ENCODE measurements at regions not wholly inside any gene's neighbourhood (a gene's known extent, or its start where the extent isn't known, plus 50 kb on each side); places are given as distances from the start of the nearest gene placed in this dataset.

DNA sequence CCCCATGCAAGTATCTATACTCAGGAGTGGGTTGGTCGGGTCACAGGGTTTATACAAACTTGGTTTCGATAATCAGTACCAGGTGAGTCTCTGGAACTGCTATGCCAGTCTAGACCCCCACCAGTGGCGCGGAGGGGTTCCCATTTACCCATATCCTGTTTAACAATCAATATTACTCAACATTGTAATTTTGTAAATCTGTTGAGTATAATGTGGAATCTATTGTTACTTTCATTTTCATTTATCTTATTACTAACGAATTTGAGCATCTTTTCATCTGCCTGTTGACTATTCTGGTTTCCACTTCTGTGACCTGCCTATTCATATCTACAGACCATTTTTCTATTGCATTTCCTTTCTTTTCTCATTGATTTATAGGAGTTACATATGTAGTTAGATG is 275.2 kb upstream of the CRY1 start:
- no peak for TF ChIP-seq POLR2A (IDR thresholded peaks at IDR 0.05)
- TF ChIP-seq, protein P1, sequence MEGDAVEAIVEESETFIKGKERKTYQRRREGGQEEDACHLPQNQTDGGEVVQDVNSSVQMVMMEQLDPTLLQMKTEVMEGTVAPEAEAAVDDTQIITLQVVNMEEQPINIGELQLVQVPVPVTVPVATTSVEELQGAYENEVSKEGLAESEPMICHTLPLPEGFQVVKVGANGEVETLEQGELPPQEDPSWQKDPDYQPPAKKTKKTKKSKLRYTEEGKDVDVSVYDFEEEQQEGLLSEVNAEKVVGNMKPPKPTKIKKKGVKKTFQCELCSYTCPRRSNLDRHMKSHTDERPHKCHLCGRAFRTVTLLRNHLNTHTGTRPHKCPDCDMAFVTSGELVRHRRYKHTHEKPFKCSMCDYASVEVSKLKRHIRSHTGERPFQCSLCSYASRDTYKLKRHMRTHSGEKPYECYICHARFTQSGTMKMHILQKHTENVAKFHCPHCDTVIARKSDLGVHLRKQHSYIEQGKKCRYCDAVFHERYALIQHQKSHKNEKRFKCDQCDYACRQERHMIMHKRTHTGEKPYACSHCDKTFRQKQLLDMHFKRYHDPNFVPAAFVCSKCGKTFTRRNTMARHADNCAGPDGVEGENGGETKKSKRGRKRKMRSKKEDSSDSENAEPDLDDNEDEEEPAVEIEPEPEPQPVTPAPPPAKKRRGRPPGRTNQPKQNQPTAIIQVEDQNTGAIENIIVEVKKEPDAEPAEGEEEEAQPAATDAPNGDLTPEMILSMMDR (IDR thresholded peaks at IDR 0.05) = no peak

Measured in body of pancreas (tissue), 4 donors.